ENCODE measurements at regions not wholly inside any gene's neighbourhood (a gene's known extent, or its start where the extent isn't known, plus 50 kb on each side); places are given as distances from the start of the nearest gene placed in this dataset.

DNA sequence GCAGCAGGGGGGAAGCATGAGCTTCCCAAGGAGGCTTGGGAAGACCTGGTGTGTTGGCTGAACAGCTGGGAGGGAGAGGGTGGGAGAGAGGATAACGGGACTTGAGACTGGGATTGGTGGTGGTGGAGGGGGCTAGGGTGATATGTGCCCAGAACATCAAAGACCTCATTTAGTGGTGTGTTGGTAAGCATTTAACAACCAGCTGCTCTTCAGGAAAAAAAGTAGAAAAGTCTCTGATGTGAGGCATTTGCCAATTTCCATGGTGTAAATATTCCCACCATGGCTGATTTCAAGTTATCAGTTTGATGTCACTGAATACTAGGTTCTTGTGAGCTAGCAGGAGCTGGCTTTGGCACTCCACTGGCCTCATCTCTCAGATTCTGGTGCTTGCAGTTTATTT is 170.8 kb downstream of the MACROH2A1 start:
- TF ChIP-seq, protein P1, sequence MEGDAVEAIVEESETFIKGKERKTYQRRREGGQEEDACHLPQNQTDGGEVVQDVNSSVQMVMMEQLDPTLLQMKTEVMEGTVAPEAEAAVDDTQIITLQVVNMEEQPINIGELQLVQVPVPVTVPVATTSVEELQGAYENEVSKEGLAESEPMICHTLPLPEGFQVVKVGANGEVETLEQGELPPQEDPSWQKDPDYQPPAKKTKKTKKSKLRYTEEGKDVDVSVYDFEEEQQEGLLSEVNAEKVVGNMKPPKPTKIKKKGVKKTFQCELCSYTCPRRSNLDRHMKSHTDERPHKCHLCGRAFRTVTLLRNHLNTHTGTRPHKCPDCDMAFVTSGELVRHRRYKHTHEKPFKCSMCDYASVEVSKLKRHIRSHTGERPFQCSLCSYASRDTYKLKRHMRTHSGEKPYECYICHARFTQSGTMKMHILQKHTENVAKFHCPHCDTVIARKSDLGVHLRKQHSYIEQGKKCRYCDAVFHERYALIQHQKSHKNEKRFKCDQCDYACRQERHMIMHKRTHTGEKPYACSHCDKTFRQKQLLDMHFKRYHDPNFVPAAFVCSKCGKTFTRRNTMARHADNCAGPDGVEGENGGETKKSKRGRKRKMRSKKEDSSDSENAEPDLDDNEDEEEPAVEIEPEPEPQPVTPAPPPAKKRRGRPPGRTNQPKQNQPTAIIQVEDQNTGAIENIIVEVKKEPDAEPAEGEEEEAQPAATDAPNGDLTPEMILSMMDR (IDR thresholded peaks at IDR 0.05 in 2 of 3, conservative IDR thresholded peaks at IDR 0.05 in 1 of 3; ENCODE audit: control insufficient read depth in 2 of 3, extremely low read depth in 1 of 3, insufficient read depth in 1 of 3, low read depth in 3 of 3, low read length in 3 of 3), result no peak
- TF ChIP-seq POLR2AphosphoS2 (IDR thresholded peaks at IDR 0.05; ENCODE audit: low read depth, low read length) (no peak), POLR2A (IDR thresholded peaks at IDR 0.05; ENCODE audit: low read depth, low read length) (no peak), ATF7 (IDR thresholded peaks at IDR 0.05; ENCODE audit: low read depth) (no peak), EZH2 (IDR thresholded peaks at IDR 0.05; ENCODE audit: borderline replicate concordance, control insufficient read depth, low read depth, low read length) (no peak)
- TF ChIP-seq, protein P2, sequence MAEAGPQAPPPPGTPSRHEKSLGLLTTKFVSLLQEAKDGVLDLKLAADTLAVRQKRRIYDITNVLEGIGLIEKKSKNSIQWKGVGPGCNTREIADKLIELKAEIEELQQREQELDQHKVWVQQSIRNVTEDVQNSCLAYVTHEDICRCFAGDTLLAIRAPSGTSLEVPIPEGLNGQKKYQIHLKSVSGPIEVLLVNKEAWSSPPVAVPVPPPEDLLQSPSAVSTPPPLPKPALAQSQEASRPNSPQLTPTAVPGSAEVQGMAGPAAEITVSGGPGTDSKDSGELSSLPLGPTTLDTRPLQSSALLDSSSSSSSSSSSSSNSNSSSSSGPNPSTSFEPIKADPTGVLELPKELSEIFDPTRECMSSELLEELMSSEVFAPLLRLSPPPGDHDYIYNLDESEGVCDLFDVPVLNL (IDR thresholded peaks at IDR 0.05; ENCODE audit: low read depth, low read length), result no peak
